ENCODE measurements at regions not wholly inside any gene's neighbourhood (a gene's known extent, or its start where the extent isn't known, plus 50 kb on each side); places are given as distances from the start of the nearest gene placed in this dataset.

GRCh38 chr3:77837456-77838025, 797.6 kb downstream of the ROBO2 start:
- no peak for DNase-seq (ENCODE audit: low spot score)
- intact Hi-C loops (cut with DNase I): no loop called here

GRCh38 chr3:77859156-77859555, 819.3 kb downstream of the ROBO2 start:
- DNase-seq (ENCODE audit: low spot score): no peak
- intact Hi-C loops (cut with DNase I): no loop called here

GRCh38 chr3:77868725-77869124, 828.8 kb downstream of the ROBO2 start:
- no peak for DNase-seq (ENCODE audit: low spot score)
- intact Hi-C loops (cut with DNase I): no loop called here

- no peak for DNase-seq (ENCODE audit: low spot score)
- intact Hi-C loops (cut with DNase I): no loop called here
These were observed 829.5 kb downstream of the ROBO2 start for GRCh38 chr3:77869423-77869822.

GRCh38 chr3:77871436-77871835, 831.5 kb downstream of the ROBO2 start:
- intact Hi-C loops (cut with DNase I): no loop called here
- DNase-seq (ENCODE audit: low spot score): no peak

- intact Hi-C loops (cut with DNase I): no loop called here
- no peak for DNase-seq (ENCODE audit: low spot score)
These were observed 833.7 kb downstream of the ROBO2 start for GRCh38 chr3:77873598-77873997.

GRCh38 chr3:77885381-77885780, 845.5 kb downstream of the ROBO2 start:
- intact Hi-C loops (cut with DNase I): no loop called here
- DNase-seq (ENCODE audit: low spot score): no peak

GRCh38 chr3:77887611-77888010, 847.7 kb downstream of the ROBO2 start:
- intact Hi-C loops (cut with DNase I): no loop called here
- no peak for DNase-seq (ENCODE audit: low spot score)

GRCh38 chr3:77889616-77890015, 849.7 kb downstream of the ROBO2 start:
- intact Hi-C loops (cut with DNase I): no loop called here
- no peak for DNase-seq (ENCODE audit: low spot score)

GRCh38 chr3:77898621-77899020, 858.7 kb downstream of the ROBO2 start:
- intact Hi-C loops (cut with DNase I): no loop called here
- DNase-seq (ENCODE audit: low spot score): no peak

- intact Hi-C loops (cut with DNase I): no loop called here
- no peak for DNase-seq (ENCODE audit: low spot score)
These were observed 862.8 kb downstream of the ROBO2 start for GRCh38 chr3:77902675-77903074.

GRCh38 chr3:77906102-77906709, 866.3 kb downstream of the ROBO2 start:
- intact Hi-C loops (cut with DNase I): no loop called here
- DNase-seq (ENCODE audit: low spot score): no peak

- no peak for DNase-seq (ENCODE audit: low spot score)
- intact Hi-C loops (cut with DNase I): no loop called here
These were observed 873.8 kb downstream of the ROBO2 start for GRCh38 chr3:77913524-77914174.

GRCh38 chr3:77915336-77915735, 875.4 kb downstream of the ROBO2 start:
- intact Hi-C loops (cut with DNase I): no loop called here
- DNase-seq (ENCODE audit: low spot score): no peak

- intact Hi-C loops (cut with DNase I): no loop called here
- no peak for DNase-seq (ENCODE audit: low spot score)
These were observed 877.3 kb downstream of the ROBO2 start for GRCh38 chr3:77917225-77917624.

GRCh38 chr3:77919244-77919643, 879.3 kb downstream of the ROBO2 start:
- no peak for DNase-seq (ENCODE audit: low spot score)
- intact Hi-C loops (cut with DNase I): no loop called here

- intact Hi-C loops (cut with DNase I): no loop called here
- no peak for DNase-seq (ENCODE audit: low spot score)
These were observed 891.5 kb downstream of the ROBO2 start for GRCh38 chr3:77931255-77932009.

- DNase-seq (ENCODE audit: low spot score): no peak
- intact Hi-C loops (cut with DNase I): no loop called here
These were observed 893.0 kb downstream of the ROBO2 start for GRCh38 chr3:77932926-77933325.

GRCh38 chr3:77933926-77934325, 894.0 kb downstream of the ROBO2 start:
- intact Hi-C loops (cut with DNase I): no loop called here
- no peak for DNase-seq (ENCODE audit: low spot score)

GRCh38 chr3:77935418-77935817, 895.5 kb downstream of the ROBO2 start:
- intact Hi-C loops (cut with DNase I): no loop called here
- no peak for DNase-seq (ENCODE audit: low spot score)

GRCh38 chr3:77939726-77940125, 899.8 kb downstream of the ROBO2 start:
- intact Hi-C loops (cut with DNase I): no loop called here

More at GRCh38 chr3:77939726-77940125, 899.8 kb downstream of the ROBO2 start:
- DNase-seq (ENCODE audit: low spot score): no peak
